A549 (cell line): ENCODE measurements at regions not wholly inside any gene's neighbourhood (a gene's known extent, or its start where the extent isn't known, plus 50 kb on each side); places are given as distances from the start of the nearest gene placed in this dataset.

Experiments
- ATAC-seq, 2 experiments: fragments of 200-7000 bp in 1 of 2; fragments of >200 bp in 1 of 2; cut with Nextera tagmentation in 1 of 2; cut with Tn5 transposase in 1 of 2; 3 replicates each; pipeline versions ENCODE4 v1.8.0 to v1.9.1; 2018 to 2020; ENCODE audit warnings: mild to moderate bottlenecking in 1 of 2, moderate library complexity in 1 of 2
- CTCF ChIA-PET: fragments of 300-600 bp; sonication (Branson Sonifier 250); formaldehyde crosslinking; extraction: SDS; loops from one replicate; lab custom pipeline; 2021; ENCODE audit warnings: antibody characterized with exemption, inconsistent platforms; lab: Yijun Ruan, JAX
- POLR2A ChIA-PET: fragments of 350-600 bp; formaldehyde crosslinking; extraction: SDS; loops from one replicate; lab custom pipeline; 2021; ENCODE audit warnings: antibody characterized with exemption, inconsistent platforms; lab: Yijun Ruan, JAX
- DNase-seq, 2 experiments: peaks; one replicate each; pipeline versions ENCODE4 v3.0.0 to v3.0.0-alpha.2; 2011 to 2016; ENCODE audit warnings: low read depth in 1 of 2, low spot score in 1 of 2
- FAIRE-seq: peaks from 2 replicates; lab custom pipeline; 2011; peaks lifted over from hg19 to GRCh38; lab: Jason Lieb, UNC
- H3K27ac ChIP-seq, 2 experiments: fragments of >200 bp; sonication (Bioruptor Twin); formaldehyde crosslinking; 3 replicates each; pipeline ENCODE4 v1.5.1; 2016 to 2017
- H3K4me1 ChIP-seq: fragments of >200 bp; sonication (Bioruptor Twin); formaldehyde crosslinking; 3 replicates; pipeline ENCODE4 v1.6.1; 2016
- H3K4me2 ChIP-seq: fragments of >200 bp; sonication (Bioruptor Twin); formaldehyde crosslinking; 3 replicates; pipeline ENCODE4 v1.6.1; 2016
- H3K4me3 ChIP-seq: fragments of >200 bp; sonication (Bioruptor Twin); formaldehyde crosslinking; 3 replicates; pipeline ENCODE4 v1.5.1; 2016
- H3K9me3 ChIP-seq: fragments of >200 bp; sonication (Bioruptor Twin); formaldehyde crosslinking; 3 replicates; pipeline ENCODE4 v1.6.1; 2016
- BCL3 ChIP-seq: fragments of >200 bp; sonication (Bioruptor Twin); formaldehyde crosslinking; IDR thresholded peaks from 3 replicates; pipeline ENCODE4 v1.6.1; 2016
- BHLHE40 ChIP-seq: IDR thresholded peaks from 2 replicates; pipeline ENCODE4 v1.6.1; 2012; ENCODE audit warnings: low read depth, low read length, inconsistent platforms
- CBX8 ChIP-seq: fragments of 200-600 bp; sonication (generic); IDR thresholded peaks from 2 replicates; pipeline ENCODE4 v1.6.1; 2016
- CHD4 ChIP-seq: fragments of 200-600 bp; sonication (generic); IDR thresholded peaks from 2 replicates; pipeline ENCODE4 v1.6.1; 2016; ENCODE audit warnings: antibody characterized with exemption, mild to moderate bottlenecking, borderline replicate concordance
- EHMT2 ChIP-seq: fragments of 200-600 bp; sonication (generic); IDR thresholded peaks from 2 replicates; pipeline ENCODE4 v1.6.1; 2016; ENCODE audit warnings: antibody characterized with exemption, low read depth, mild to moderate bottlenecking, moderate library complexity
- ESRRA ChIP-seq: fragments of 150-350 bp; IDR thresholded peaks from 2 replicates; pipeline ENCODE4 v1.6.1; 2014; ENCODE audit warnings: mild to moderate bottlenecking, low read length, borderline replicate concordance
- FOSB ChIP-seq: fragments of 250-450 bp; sonication (Bioruptor Pico); IDR thresholded peaks from 2 replicates; pipeline ENCODE4 v1.5.0; 2020; ENCODE audit warnings: mild to moderate bottlenecking, moderate library complexity
- GATA3 ChIP-seq: IDR thresholded peaks from 2 replicates; pipeline ENCODE4 v1.6.1; 2012; ENCODE audit warnings: borderline replicate concordance
- HDAC2 ChIP-seq: fragments of 200-600 bp; sonication (generic); IDR thresholded peaks from 2 replicates; pipeline ENCODE4 v1.6.1; 2016
- HEYL ChIP-seq: fragments of 250-450 bp; sonication (Bioruptor Pico); IDR thresholded peaks from 2 replicates; pipeline ENCODE4 v1.8.0; 2021; ENCODE audit warnings: mild to moderate bottlenecking, moderate library complexity
- HOXB13 ChIP-seq: fragments of 250-450 bp; sonication (Bioruptor Pico); IDR thresholded peaks from 2 replicates; pipeline ENCODE4 v1.5.0; 2020; ENCODE audit warnings: low read depth, mild to moderate bottlenecking, moderate library complexity
- HOXB5 ChIP-seq: fragments of 250-450 bp; sonication (Bioruptor Pico); IDR thresholded peaks from 2 replicates; pipeline ENCODE4 v1.5.0; 2020; ENCODE audit warnings: mild to moderate bottlenecking, moderate library complexity
- JUN ChIP-seq, 2 experiments: fragments of >200 bp; sonication (Bioruptor Twin); formaldehyde crosslinking; IDR thresholded peaks; 2 replicates in 1 of 2; 3 replicates in 1 of 2; pipeline ENCODE4 v1.6.1; 2016 to 2017
- KDM5A ChIP-seq: fragments of 200-600 bp; sonication (generic); IDR thresholded peaks from 2 replicates; pipeline ENCODE4 v1.6.1; 2016; ENCODE audit warnings: antibody characterized with exemption, mild to moderate bottlenecking
- MAX ChIP-seq: IDR thresholded peaks from 2 replicates; pipeline ENCODE4 v1.6.1; 2012
- MAZ ChIP-seq: fragments of 150-350 bp; IDR thresholded peaks from 2 replicates; pipeline ENCODE4 v1.6.1; 2014; ENCODE audit warnings: antibody characterized with exemption, low read depth, low read length, borderline replicate concordance
- NFE2L2 ChIP-seq: fragments of 150-350 bp; conservative IDR thresholded peaks from 2 replicates; pipeline ENCODE4 v1.6.1; 2014; ENCODE audit warnings: low read length
- NPAS2 ChIP-seq: fragments of 250-450 bp; sonication (Bioruptor Pico); IDR thresholded peaks from 2 replicates; pipeline ENCODE4 v1.8.0; 2022; ENCODE audit warnings: mild to moderate bottlenecking, moderate library complexity, borderline replicate concordance
- NR3C1 ChIP-seq: fragments of >200 bp; sonication (Bioruptor Twin); formaldehyde crosslinking; IDR thresholded peaks from 3 replicates; pipeline ENCODE4 v1.6.1; 2017
- PBX3 ChIP-seq: IDR thresholded peaks from 2 replicates; pipeline ENCODE4 v1.6.1; 2012
- RAD21 ChIP-seq, 2 experiments: fragments of >200 bp in 1 of 2; sonication (Bioruptor Twin) in 1 of 2; formaldehyde crosslinking in 1 of 2; IDR thresholded peaks in 1 of 2; conservative IDR thresholded peaks in 1 of 2; 2 replicates in 1 of 2; 3 replicates in 1 of 2; pipeline ENCODE4 v1.6.1; 2012 to 2018; ENCODE audit warnings: inconsistent platforms in 1 of 2
- RARB ChIP-seq: fragments of 250-450 bp; sonication (Bioruptor Pico); IDR thresholded peaks from 2 replicates; pipeline ENCODE4 v1.8.0; 2021; ENCODE audit warnings: mild to moderate bottlenecking, moderate library complexity
- RNF2 ChIP-seq: fragments of 200-600 bp; sonication (generic); IDR thresholded peaks from 2 replicates; pipeline ENCODE4 v1.6.1; 2016; ENCODE audit warnings: low read depth, mild to moderate bottlenecking, antibody characterized with exemption, moderate library complexity, borderline replicate concordance
- ZFP36 ChIP-seq: fragments of 450-650 bp; IDR thresholded peaks from 2 replicates; pipeline ENCODE4 v1.6.1; 2014; ENCODE audit warnings: borderline replicate concordance; ENCODE audit not compliant: partially characterized antibody
- WGBS: methylation state at CpG from one replicate; pipeline ENCODE4 v1.1.6; 2017; ENCODE audit errors: missing lambda C conversion rate; 5-methylcytosine and 5-hydroxymethylcytosine counted together
- TF ChIP-seq, protein P1 (sequence below): IDR thresholded peaks from 2 replicates; pipeline ENCODE4 v1.6.1; 2012; ENCODE audit warnings: low read depth, borderline replicate concordance

- Histone ChIP-seq H3K4me1 (peaks cover 25% of the 10 kb centered on the region), H3K4me3 (no peak overlapping the region), H3K9me3 (no peaks in the 10 kb centered on the region)
- 100% methylated on average over 1 of the region's 1 CpG for WGBS
- TF ChIP-seq ESRRA (no peak), BHLHE40 (no peak), MAX (no peak), GATA3 (no peak), FOSB (CRISPR knock-in tag) (no peak), RARB (CRISPR knock-in tag) (no peak), CBX8 (no peak), HDAC2 (no peak), PBX3 (no peak), EHMT2 (no peak), CHD4 (no peak), HEYL (CRISPR knock-in tag) (no peak), HOXB5 (CRISPR knock-in tag) (no peak), NPAS2 (CRISPR knock-in tag) (no peak), MAZ (no peak), NFE2L2 (no peak), NR3C1 (no peak)
- TF ChIP-seq, protein P1, sequence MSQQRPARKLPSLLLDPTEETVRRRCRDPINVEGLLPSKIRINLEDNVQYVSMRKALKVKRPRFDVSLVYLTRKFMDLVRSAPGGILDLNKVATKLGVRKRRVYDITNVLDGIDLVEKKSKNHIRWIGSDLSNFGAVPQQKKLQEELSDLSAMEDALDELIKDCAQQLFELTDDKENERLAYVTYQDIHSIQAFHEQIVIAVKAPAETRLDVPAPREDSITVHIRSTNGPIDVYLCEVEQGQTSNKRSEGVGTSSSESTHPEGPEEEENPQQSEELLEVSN: no peak
- TF ChIP-seq, all 56 proteins: peak for 0
- Histone ChIP-seq H3K27ac (no peak overlapping the region), H3K4me2 (no peak overlapping the region)
- ChIA-PET CTCF (no interaction called here), POLR2A (no interaction called here)
- DNase-seq: no peak
- no peak for FAIRE-seq
- ATAC-seq: no peak
Observed at GRCh38 chr18:31227497-31228229, 65.0 kb upstream of the DSC1 start.

DNA sequence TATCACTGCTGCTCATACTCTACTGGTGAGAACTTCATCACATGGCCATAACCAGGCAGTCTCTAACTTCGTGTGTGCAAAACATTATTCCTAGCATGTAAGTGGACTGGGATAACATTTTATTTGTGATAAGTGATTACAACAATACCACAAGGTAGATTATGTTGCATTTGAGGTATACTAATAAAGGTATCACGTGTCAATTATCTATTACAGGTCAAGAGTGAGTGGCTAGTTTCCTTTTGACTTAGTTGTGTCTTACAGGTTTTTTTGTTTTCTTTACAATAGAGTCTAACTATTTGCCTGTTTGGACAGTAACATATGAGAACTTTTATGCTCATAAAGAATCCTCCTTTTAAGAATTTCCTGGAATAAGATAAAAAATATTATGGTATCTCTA is 67.2 kb upstream of the DSC1 start:
- ChIA-PET CTCF (no interaction called here), POLR2A (no interaction called here)
- TF ChIP-seq MAZ (no peak), HOXB13 (CRISPR knock-in tag) (no peak), CHD4 (no peak), GATA3 (no peak), BCL3 (no peak), FOSB (CRISPR knock-in tag) (no peak), KDM5A (no peak), ZFP36 (no peak), RAD21 (conservative IDR thresholded peaks at IDR 0.05 in 1 of 2, IDR thresholded peaks at IDR 0.05 in 1 of 2) (no peak), JUN (IDR thresholded peaks at IDR 0.05) (no peak), RNF2 (no peak)
- no peak for DNase-seq
- no peaks in the 10 kb centered on the region for H3K9me3 ChIP-seq
- H3K4me2 ChIP-seq: peak overlapping the region; percentile 57; the same call in 2 of the 3 replicates
- no peak for ATAC-seq
- H3K4me1 ChIP-seq: peaks cover 28% of the 10 kb centered on the region
- WGBS: 41% methylated on average over 2 of the region's 2 CpGs
- H3K27ac ChIP-seq: no peak overlapping the region
- no peak for FAIRE-seq
- H3K4me3 ChIP-seq: no peak overlapping the region
